ENCODE measurements at regions not wholly inside any gene's neighbourhood (a gene's known extent, or its start where the extent isn't known, plus 50 kb on each side); places are given as distances from the start of the nearest gene placed in this dataset.

- TF ChIP-seq ZSCAN30 (tag by site-specific recombination; IDR thresholded peaks at IDR 0.05) (no peak), ZNF280D (tag by site-specific recombination; IDR thresholded peaks at IDR 0.05) (no peak), ZNF521 (tag by site-specific recombination; IDR thresholded peaks at IDR 0.05) (no peak), ZNF664 (tag by site-specific recombination; IDR thresholded peaks at IDR 0.05) (no peak)
Measured at GRCh38 chr2:56102098-56102497, 81.7 kb upstream of the CCDC85A start (continued).

GRCh38 chr2:56102866-56103265 lies 80.9 kb upstream of the CCDC85A start:
- no peak overlapping the region for H3K4me3 ChIP-seq (ENCODE audit: low read depth, low read length)
- no peaks in the 10 kb centered on the region for H3K36me3 ChIP-seq (ENCODE audit: control insufficient read depth in 2 of 2, insufficient read depth in 1 of 2, low read length in 2 of 2)
- ChIA-PET POLR2A (no interaction called here), CTCF (interaction anchor here (2.2 kb wide), 1 partner anchor 25 kb away, joined by 6 read pairs; no protein-coding TSS in a partner anchor)
- H3K27ac ChIP-seq (ENCODE audit: extremely low read depth, low read depth, low read length), result no peak overlapping the region
- TF ChIP-seq ZNF155 (tag by site-specific recombination; IDR thresholded peaks at IDR 0.05) (no peak), ZNF645 (tag by site-specific recombination; IDR thresholded peaks at IDR 0.05) (no peak), ZNF266 (tag by site-specific recombination; IDR thresholded peaks at IDR 0.05; ENCODE audit: low read depth) (no peak), ZNF830 (tag by site-specific recombination; IDR thresholded peaks at IDR 0.05; ENCODE audit: low read depth) (no peak), ZNF324 (tag by site-specific recombination; IDR thresholded peaks at IDR 0.05) (no peak), ZNF580 (tag by site-specific recombination; IDR thresholded peaks at IDR 0.05) (no peak), ZNF626 (tag by site-specific recombination; IDR thresholded peaks at IDR 0.05) (no peak), INSM2 (tag by site-specific recombination; IDR thresholded peaks at IDR 0.05) (no peak), ZNF639 (tag by site-specific recombination; IDR thresholded peaks at IDR 0.05) (no peak), SP2 (tag by site-specific recombination; IDR thresholded peaks at IDR 0.05) (no peak), ZNF548 (tag by site-specific recombination; IDR thresholded peaks at IDR 0.05) (no peak), ZNF239 (tag by site-specific recombination; IDR thresholded peaks at IDR 0.05) (no peak), ZNF16 (tag by site-specific recombination; IDR thresholded peaks at IDR 0.05; ENCODE audit: low read depth) (no peak), ZNF629 (tag by site-specific recombination; IDR thresholded peaks at IDR 0.05) (no peak)
- H3K4me1 ChIP-seq (ENCODE audit: control insufficient read depth, insufficient read depth, low read length), result no peaks in the 10 kb centered on the region
- H3K9me3 ChIP-seq (ENCODE audit: control insufficient read depth, insufficient read depth, low read depth, low read length), result no peaks in the 10 kb centered on the region
